ENCODE measurements at regions not wholly inside any gene's neighbourhood (a gene's known extent, or its start where the extent isn't known, plus 50 kb on each side); places are given as distances from the start of the nearest gene placed in this dataset.
A peak's percentile ranks its signal among the peaks of the same experiment; 100 is the strongest.

GRCh38 chr7:42617806-42618457 lies 293.9 kb downstream of the C7orf25 start:
- DNase-seq (ENCODE audit: low read depth): no peak

GRCh38 chr7:42617071-42617765 lies 294.7 kb downstream of the C7orf25 start:
- no peak for DNase-seq (ENCODE audit: low read depth)

GRCh38 chr7:42614636-42615035 lies 297.2 kb downstream of the C7orf25 start:
- no peak for DNase-seq (ENCODE audit: low read depth)

- no peak for DNase-seq (ENCODE audit: low read depth)
These were observed 299.9 kb downstream of the C7orf25 start for GRCh38 chr7:42611961-42612360.

GRCh38 chr7:42611289-42611928 lies 300.5 kb downstream of the C7orf25 start:
- DNase-seq (ENCODE audit: low read depth): no peak

- DNase-seq (ENCODE audit: low read depth): peak; percentile 5
These were observed 305.5 kb downstream of the C7orf25 start for GRCh38 chr7:42606193-42606905.

GRCh38 chr7:42605406-42606192 lies 306.3 kb downstream of the C7orf25 start:
- no peak for DNase-seq (ENCODE audit: low read depth)

- no peak for DNase-seq (ENCODE audit: low read depth)
These were observed 308.4 kb downstream of the C7orf25 start for GRCh38 chr7:42603496-42603895.

GRCh38 chr7:42597300-42597699 lies 314.6 kb downstream of the C7orf25 start:
- DNase-seq (ENCODE audit: low read depth): no peak

- no peak for DNase-seq (ENCODE audit: low read depth)
These were observed 315.1 kb downstream of the C7orf25 start for GRCh38 chr7:42596737-42597136.

- DNase-seq (ENCODE audit: low read depth): no peak
These were observed 318.0 kb downstream of the C7orf25 start for GRCh38 chr7:42593860-42594259.

GRCh38 chr7:42590771-42591310 lies 321.0 kb downstream of the C7orf25 start:
- no peak for DNase-seq (ENCODE audit: low read depth)

- DNase-seq (ENCODE audit: low read depth): no peak
These were observed 323.0 kb downstream of the C7orf25 start for GRCh38 chr7:42588876-42589275.

- no peak for DNase-seq (ENCODE audit: low read depth)
These were observed 324.1 kb downstream of the C7orf25 start for GRCh38 chr7:42587806-42588205.

- DNase-seq (ENCODE audit: low read depth): no peak
These were observed 331.8 kb downstream of the C7orf25 start for GRCh38 chr7:42580061-42580460.

- no peak for DNase-seq (ENCODE audit: low read depth)
These were observed 336.7 kb downstream of the C7orf25 start for GRCh38 chr7:42575171-42575570.

GRCh38 chr7:42574685-42575084 lies 337.2 kb downstream of the C7orf25 start:
- DNase-seq (ENCODE audit: low read depth): no peak

- DNase-seq (ENCODE audit: low read depth): no peak
These were observed 337.1 kb upstream of the GLI3 start for GRCh38 chr7:42573881-42574672.

GRCh38 chr7:42572561-42572960 lies 335.6 kb upstream of the GLI3 start:
- DNase-seq (ENCODE audit: low read depth): no peak

GRCh38 chr7:42572056-42572455 lies 335.0 kb upstream of the GLI3 start:
- DNase-seq (ENCODE audit: low read depth): no peak

GRCh38 chr7:42570944-42571343 lies 333.9 kb upstream of the GLI3 start:
- no peak for DNase-seq (ENCODE audit: low read depth)
